Neural progenitor cell (in vitro differentiated cells): ENCODE measurements at regions not wholly inside any gene's neighbourhood (a gene's known extent, or its start where the extent isn't known, plus 50 kb on each side); places are given as distances from the start of the nearest gene placed in this dataset.

Experiments
- DNase-seq: peaks from one replicate; pipeline ENCODE4 v3.0.0-alpha.2; 2016; ENCODE audit warnings: low spot score
- H2AFZ ChIP-seq: fragments of 200-600 bp; sonication (generic); replicated peaks from 2 replicates; pipeline ENCODE4 v1.6.1; 2016; ENCODE audit warnings: antibody characterized with exemption
- H3F3A ChIP-seq: fragments of 200-600 bp; sonication (generic); 2 replicates; pipeline ENCODE4 v1.6.1; 2016; ENCODE audit warnings: antibody characterized with exemption, low read depth
- H3K27ac ChIP-seq: fragments of 200-600 bp; sonication (generic); 2 replicates; pipeline ENCODE4 v1.5.1; 2016; ENCODE audit warnings: mild to moderate bottlenecking
- H3K27me3 ChIP-seq: fragments of 200-600 bp; sonication (generic); 2 replicates; pipeline ENCODE4 v1.6.1; 2016; ENCODE audit warnings: mild to moderate bottlenecking, moderate library complexity
- H3K36me3 ChIP-seq: fragments of 200-600 bp; sonication (generic); 2 replicates; pipeline ENCODE4 v1.5.1; 2016
- H3K4me1 ChIP-seq: fragments of 200-600 bp; sonication (generic); 2 replicates; pipeline ENCODE4 v1.6.1; 2016; ENCODE audit warnings: mixed run types
- H3K4me2 ChIP-seq: fragments of 200-600 bp; sonication (generic); 2 replicates; pipeline ENCODE4 v1.6.1; 2016
- H3K4me3 ChIP-seq: fragments of 200-600 bp; sonication (generic); 2 replicates; pipeline ENCODE4 v1.5.1; 2016
- H3K79me2 ChIP-seq: fragments of 200-600 bp; sonication (generic); 2 replicates; pipeline ENCODE4 v1.6.1; 2016; ENCODE audit warnings: low read depth
- H3K9ac ChIP-seq: fragments of 200-600 bp; sonication (generic); 2 replicates; pipeline ENCODE4 v1.6.1; 2016
- H3K9me3 ChIP-seq: fragments of 200-600 bp; sonication (generic); 2 replicates; pipeline ENCODE4 v1.5.1; 2016; ENCODE audit warnings: low read depth
- H4K20me1 ChIP-seq: fragments of 200-600 bp; sonication (generic); 2 replicates; pipeline ENCODE4 v1.6.1; 2016; ENCODE audit warnings: low read depth
- H3K27ac Mint-ChIP-seq: 3 replicates; pipeline ENCODE4 v1.8.0; 2021; ENCODE audit warnings: mixed read lengths
- H3K27me3 Mint-ChIP-seq: 2 replicates; pipeline ENCODE4 v1.8.0; 2022; ENCODE audit warnings: low read depth, mild to moderate bottlenecking, inconsistent platforms, moderate library complexity, mixed read lengths; ENCODE audit not compliant: insufficient read depth
- H3K36me3 Mint-ChIP-seq: 3 replicates; pipeline ENCODE4 v1.8.0; 2021; ENCODE audit warnings: mixed read lengths
- H3K4me1 Mint-ChIP-seq: 3 replicates; pipeline ENCODE4 v1.8.0; 2021; ENCODE audit warnings: mixed read lengths
- H3K4me3 Mint-ChIP-seq: 3 replicates; pipeline ENCODE4 v1.8.0; 2021; ENCODE audit warnings: mild to moderate bottlenecking, moderate library complexity, mixed read lengths
- H3K9me3 Mint-ChIP-seq: 3 replicates; pipeline ENCODE4 v1.8.0; 2020; ENCODE audit warnings: mixed read lengths
- EZH2 ChIP-seq: fragments of 200-600 bp; sonication (generic); IDR thresholded peaks from 2 replicates; pipeline ENCODE4 v1.6.1; 2017; ENCODE audit warnings: antibody characterized with exemption, mild to moderate bottlenecking, moderate library complexity
- EZH2phosphoT487 ChIP-seq: fragments of 200-600 bp; sonication (generic); IDR thresholded peaks from 2 replicates; pipeline ENCODE4 v1.6.1; 2017; ENCODE audit warnings: antibody characterized with exemption
- TF ChIP-seq, protein P1 (sequence below): fragments of 200-600 bp; sonication (generic); IDR thresholded peaks from 2 replicates; pipeline ENCODE4 v1.5.1; 2017; ENCODE audit warnings: antibody characterized with exemption, mild to moderate bottlenecking

GRCh38 chr2:9720352-9721093 lies 89.7 kb upstream of the YWHAQ start:
- no peaks in the 10 kb centered on the region for H3F3A ChIP-seq
- peak overlapping the region; percentile 6 for H2AFZ ChIP-seq
- Mint-ChIP-seq H3K4me1 (peaks cover 28% of the 10 kb centered on the region), H3K27me3 (peaks cover 3% of the 10 kb centered on the region), H3K9me3 (peaks cover 2% of the 10 kb centered on the region), H3K4me3 (no peak overlapping the region), H3K27ac (peak overlapping the region; percentile 65), H3K36me3 (no peaks in the 10 kb centered on the region)
- no peaks in the 10 kb centered on the region for H3K9me3 ChIP-seq
- no peak for DNase-seq
- H3K9ac ChIP-seq = no peak overlapping the region
- no peaks in the 10 kb centered on the region for H3K79me2 ChIP-seq
- no peak overlapping the region for H3K4me3 ChIP-seq
- no peak overlapping the region for H3K4me2 ChIP-seq
- no peaks in the 10 kb centered on the region for H3K36me3 ChIP-seq
- TF ChIP-seq EZH2phosphoT487 = no peak
- TF ChIP-seq, protein P1, sequence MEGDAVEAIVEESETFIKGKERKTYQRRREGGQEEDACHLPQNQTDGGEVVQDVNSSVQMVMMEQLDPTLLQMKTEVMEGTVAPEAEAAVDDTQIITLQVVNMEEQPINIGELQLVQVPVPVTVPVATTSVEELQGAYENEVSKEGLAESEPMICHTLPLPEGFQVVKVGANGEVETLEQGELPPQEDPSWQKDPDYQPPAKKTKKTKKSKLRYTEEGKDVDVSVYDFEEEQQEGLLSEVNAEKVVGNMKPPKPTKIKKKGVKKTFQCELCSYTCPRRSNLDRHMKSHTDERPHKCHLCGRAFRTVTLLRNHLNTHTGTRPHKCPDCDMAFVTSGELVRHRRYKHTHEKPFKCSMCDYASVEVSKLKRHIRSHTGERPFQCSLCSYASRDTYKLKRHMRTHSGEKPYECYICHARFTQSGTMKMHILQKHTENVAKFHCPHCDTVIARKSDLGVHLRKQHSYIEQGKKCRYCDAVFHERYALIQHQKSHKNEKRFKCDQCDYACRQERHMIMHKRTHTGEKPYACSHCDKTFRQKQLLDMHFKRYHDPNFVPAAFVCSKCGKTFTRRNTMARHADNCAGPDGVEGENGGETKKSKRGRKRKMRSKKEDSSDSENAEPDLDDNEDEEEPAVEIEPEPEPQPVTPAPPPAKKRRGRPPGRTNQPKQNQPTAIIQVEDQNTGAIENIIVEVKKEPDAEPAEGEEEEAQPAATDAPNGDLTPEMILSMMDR = no peak
- TF ChIP-seq EZH2 = no peak
- H4K20me1 ChIP-seq = no peaks in the 10 kb centered on the region
- no peaks in the 10 kb centered on the region for H3K27me3 ChIP-seq
- H3K27ac ChIP-seq = no peak overlapping the region
- H3K4me1 ChIP-seq = no peaks in the 10 kb centered on the region

- Histone ChIP-seq H3K9me3 (no peaks in the 10 kb centered on the region), H3K36me3 (no peaks in the 10 kb centered on the region), H3K4me2 (no peak overlapping the region), H2AFZ (peak overlapping the region; percentile 1), H4K20me1 (no peaks in the 10 kb centered on the region), H3K9ac (no peak overlapping the region), H3F3A (no peaks in the 10 kb centered on the region), H3K4me3 (no peak overlapping the region), H3K27me3 (no peaks in the 10 kb centered on the region), H3K4me1 (no peaks in the 10 kb centered on the region), H3K27ac (no peak overlapping the region), H3K79me2 (no peaks in the 10 kb centered on the region)
- TF ChIP-seq, protein P1 = no peak
- TF ChIP-seq EZH2phosphoT487 (no peak), EZH2 (no peak)
- Mint-ChIP-seq H3K27ac (peak overlapping the region; percentile 3), H3K27me3 (peaks cover 2% of the 10 kb centered on the region), H3K4me1 (peaks cover 26% of the 10 kb centered on the region), H3K36me3 (no peaks in the 10 kb centered on the region), H3K4me3 (no peak overlapping the region), H3K9me3 (peaks cover 2% of the 10 kb centered on the region)
- DNase-seq = no peak
Measured at GRCh38 chr2:9721344-9721743, 90.5 kb upstream of the YWHAQ start.

GRCh38 chr2:9722451-9722850 lies 91.7 kb upstream of the YWHAQ start:
- Histone ChIP-seq H3K4me2 (no peak overlapping the region), H2AFZ (no peak overlapping the region), H3K9me3 (no peaks in the 10 kb centered on the region), H3K79me2 (no peaks in the 10 kb centered on the region), H3K4me3 (no peak overlapping the region), H3F3A (no peaks in the 10 kb centered on the region), H3K4me1 (no peaks in the 10 kb centered on the region), H3K36me3 (no peaks in the 10 kb centered on the region), H4K20me1 (no peaks in the 10 kb centered on the region), H3K27me3 (no peaks in the 10 kb centered on the region), H3K27ac (no peak overlapping the region), H3K9ac (no peak overlapping the region)
- H3K4me1 Mint-ChIP-seq = peaks cover 26% of the 10 kb centered on the region
- H3K9me3 Mint-ChIP-seq = no peaks in the 10 kb centered on the region
- no peak for DNase-seq
- H3K27me3 Mint-ChIP-seq = peaks cover 1% of the 10 kb centered on the region
- no peak overlapping the region for H3K27ac Mint-ChIP-seq
- no peaks in the 10 kb centered on the region for H3K36me3 Mint-ChIP-seq
- no peak overlapping the region for H3K4me3 Mint-ChIP-seq
- no peak for TF ChIP-seq EZH2
- TF ChIP-seq EZH2phosphoT487 = no peak
- TF ChIP-seq, protein P1 = no peak
